GM19455 (cell line): ENCODE measurements at regions not wholly inside any gene's neighbourhood (a gene's known extent, or its start where the extent isn't known, plus 50 kb on each side); places are given as distances from the start of the nearest gene placed in this dataset.

ENCODE experiments used
- ATAC-seq: cut with Tn5 transposase; IDR thresholded peaks from one replicate; pipeline ENCODE4 v1.9.1; 2021; ENCODE audit not compliant: unreplicated experiment

- no peak for ATAC-seq
Measured at GRCh38 chr1:239268007-239268406, 118.4 kb upstream of the CHRM3 start.

DNA sequence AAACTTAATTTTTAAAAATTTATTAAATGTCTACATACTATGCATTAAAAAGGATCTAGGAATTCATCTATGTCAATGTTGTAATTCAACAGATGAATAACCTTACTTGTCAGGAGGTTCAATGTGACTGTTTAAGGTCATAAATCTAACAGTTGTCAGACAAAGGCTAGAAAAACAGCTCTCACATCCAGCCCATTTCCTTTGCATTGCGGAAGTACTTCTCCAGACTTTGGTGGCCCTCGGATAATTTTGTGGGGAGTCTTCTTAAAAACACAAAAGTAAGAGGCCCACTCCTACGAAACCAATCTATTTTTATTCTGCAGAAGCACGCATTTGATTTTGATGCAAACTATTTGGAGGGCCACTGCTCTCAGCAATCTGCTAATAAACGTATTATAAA is 122.6 kb upstream of the CHRM3 start:
- no peak for ATAC-seq

DNA sequence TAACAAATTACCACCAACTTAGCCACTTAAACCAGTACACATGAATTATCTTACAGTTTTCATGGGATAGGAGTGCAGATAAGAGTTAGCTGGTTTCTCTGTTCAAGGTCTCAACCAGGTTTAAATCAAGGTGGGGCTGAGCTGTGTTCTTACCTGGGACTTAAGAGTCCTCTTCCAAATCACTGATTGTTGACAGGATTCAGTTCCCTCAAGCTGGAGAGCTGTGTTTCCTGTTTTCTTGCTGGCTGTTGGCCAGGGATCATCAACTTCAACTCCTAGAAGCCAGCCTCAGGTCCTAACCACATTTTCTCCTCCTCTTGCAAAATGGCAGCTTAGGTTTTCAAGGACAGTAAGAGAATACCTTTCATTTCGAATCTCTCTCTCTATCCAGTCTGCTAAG is 123.8 kb upstream of the CHRM3 start:
- no peak for ATAC-seq

GRCh38 chr1:239261521-239261920 is 124.8 kb upstream of the CHRM3 start:
- ATAC-seq = no peak

DNA sequence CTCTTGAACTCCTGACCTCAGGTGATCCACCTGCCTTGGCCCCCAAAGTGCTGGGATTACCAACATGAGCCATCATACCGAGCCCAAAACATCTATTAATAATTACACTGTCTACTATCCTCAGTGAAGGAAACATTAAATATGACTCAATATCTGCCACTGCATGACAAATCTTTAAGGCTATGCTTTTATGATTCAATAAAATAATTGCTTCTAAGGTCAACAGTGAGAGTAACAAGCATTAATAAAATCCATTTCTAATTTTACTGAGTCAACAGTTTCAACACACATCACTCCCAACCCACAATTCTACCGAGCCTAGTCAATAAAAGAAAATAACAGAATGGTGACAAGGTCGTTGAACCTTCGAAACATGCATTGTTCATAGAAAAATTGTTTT is 125.5 kb upstream of the CHRM3 start:
- no peak for ATAC-seq

DNA sequence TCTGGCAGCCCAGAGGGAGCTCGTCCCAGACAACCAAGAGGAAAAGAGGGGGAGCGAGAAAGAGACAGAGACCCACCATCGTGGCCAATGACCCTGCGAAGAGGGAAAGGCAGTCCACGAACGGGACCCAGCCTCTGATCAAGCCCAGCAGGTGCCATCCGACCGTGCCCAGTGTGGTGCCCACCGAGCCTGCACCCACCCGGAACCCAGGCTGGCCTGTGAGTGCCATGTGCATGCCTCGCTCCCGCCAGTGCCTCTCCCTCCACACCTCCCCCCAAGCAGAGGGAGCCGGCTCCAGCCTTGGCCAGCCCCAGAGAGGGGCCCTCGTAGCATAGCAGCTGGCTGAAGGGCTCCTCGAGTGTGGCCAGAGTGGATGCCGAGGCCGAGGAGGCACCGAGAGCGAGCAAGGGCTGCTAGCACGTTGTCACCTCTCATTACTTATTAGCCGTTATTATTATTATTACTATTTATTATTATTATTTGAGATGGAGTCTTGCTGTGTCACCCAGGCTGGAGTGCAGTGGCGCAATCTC is 130.7 kb upstream of the CHRM3 start:
- ATAC-seq = no peak

- no peak for ATAC-seq
Measured at GRCh38 chr1:239254999-239255398, 131.4 kb upstream of the CHRM3 start.

- ATAC-seq = no peak
Measured at GRCh38 chr1:239253032-239253431, 133.3 kb upstream of the CHRM3 start.

- no peak for ATAC-seq
Measured at GRCh38 chr1:239250353-239251035, 135.9 kb upstream of the CHRM3 start.

DNA sequence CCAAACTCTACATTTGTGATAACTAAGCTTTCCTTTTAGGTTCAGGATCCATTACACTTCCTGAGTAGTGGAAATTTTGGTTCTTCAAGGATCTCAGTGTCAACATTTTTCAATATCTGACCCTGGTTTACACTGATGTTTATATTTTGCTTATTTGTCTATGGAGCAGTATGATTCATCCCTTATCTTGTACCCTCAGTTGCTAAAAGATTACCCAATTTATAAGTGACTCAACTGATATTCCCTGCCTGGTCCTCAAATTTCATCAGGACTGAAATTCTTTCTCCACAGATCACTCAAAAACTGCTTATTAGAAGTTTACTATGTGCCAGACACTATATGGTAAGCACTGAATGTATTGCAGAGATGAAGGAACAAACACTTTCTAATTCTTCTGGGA is 139.1 kb upstream of the CHRM3 start:
- ATAC-seq = no peak

DNA sequence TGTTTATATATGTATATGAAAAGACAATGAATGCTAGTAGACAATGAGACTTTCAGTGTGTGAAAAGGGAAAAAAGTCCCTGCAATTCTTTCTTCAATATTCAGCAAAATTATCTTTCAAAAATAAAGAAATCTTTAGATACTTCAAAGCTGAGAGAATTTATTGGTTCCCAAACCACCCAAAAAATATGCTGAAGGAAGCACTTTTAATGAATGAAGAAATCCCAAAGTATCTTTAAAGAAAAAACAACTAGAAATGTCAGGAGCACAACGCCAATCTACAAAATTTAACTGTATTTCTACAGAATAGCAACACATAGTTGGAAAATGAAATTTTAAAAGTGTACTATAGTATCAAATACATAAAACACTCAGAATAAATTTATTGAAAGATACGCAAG is 142.3 kb upstream of the CHRM3 start:
- ATAC-seq = no peak

GRCh38 chr1:239243006-239243405 is 143.4 kb upstream of the CHRM3 start:
- no peak for ATAC-seq

DNA sequence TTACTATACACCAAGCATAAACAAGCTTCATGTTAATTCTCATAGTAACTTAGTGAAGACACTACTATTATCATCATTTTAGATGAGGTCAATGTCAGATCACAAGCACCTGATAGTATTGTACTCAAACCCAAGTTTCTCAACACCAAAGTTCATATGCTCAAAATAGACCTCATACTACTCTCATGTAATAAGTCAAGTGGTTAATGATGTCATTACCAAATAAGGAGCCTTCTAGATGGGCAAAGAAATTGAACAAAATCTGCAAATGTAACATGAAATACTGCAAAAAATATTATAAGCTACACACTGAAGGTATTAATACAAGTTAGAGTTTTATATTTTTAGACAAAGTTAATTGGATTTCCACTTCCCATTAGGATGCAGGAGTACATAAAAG is 144.0 kb upstream of the CHRM3 start:
- no peak for ATAC-seq

DNA sequence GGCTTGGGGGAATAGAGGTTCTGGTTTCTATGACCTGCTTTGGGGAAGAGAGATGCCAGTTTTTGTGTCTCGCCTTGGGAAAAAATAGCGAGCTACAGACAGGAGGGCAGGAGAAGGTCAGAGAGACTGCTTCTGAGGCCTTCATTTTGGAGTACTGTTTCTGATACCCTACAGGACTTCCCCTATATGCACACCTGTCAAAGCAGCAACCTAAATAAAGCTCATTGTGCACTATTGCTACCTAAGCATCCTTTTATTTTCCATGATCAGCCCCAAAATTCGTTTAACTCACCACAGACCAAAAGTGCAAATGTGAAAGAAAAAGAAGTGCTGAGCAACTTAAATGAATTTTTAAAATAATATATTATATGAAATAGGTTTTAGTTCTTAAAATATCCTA is 145.6 kb upstream of the CHRM3 start:
- ATAC-seq = no peak

GRCh38 chr1:239239529-239239928 is 146.8 kb upstream of the CHRM3 start:
- no peak for ATAC-seq

DNA sequence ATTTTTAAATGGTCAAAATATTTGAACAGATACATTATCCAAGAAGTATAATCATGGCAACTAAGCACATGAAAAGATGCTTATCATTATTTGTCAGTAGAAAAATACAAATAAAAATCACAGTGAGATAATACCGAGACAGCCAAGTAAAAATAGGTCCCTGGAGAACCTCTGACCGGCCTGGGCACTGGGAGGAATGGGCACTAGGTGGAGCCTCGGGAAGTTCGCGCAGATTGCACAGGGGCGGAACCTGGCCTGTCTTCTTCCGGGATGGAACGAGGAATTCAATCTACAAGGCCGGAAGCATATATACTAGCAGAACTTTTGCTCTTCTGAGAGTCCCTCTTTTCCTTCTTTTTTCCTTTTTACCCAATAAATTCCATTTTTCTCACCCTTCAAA is 148.5 kb upstream of the CHRM3 start:
- ATAC-seq = no peak

GRCh38 chr1:239233626-239234025 is 152.7 kb upstream of the CHRM3 start:
- ATAC-seq = no peak

DNA sequence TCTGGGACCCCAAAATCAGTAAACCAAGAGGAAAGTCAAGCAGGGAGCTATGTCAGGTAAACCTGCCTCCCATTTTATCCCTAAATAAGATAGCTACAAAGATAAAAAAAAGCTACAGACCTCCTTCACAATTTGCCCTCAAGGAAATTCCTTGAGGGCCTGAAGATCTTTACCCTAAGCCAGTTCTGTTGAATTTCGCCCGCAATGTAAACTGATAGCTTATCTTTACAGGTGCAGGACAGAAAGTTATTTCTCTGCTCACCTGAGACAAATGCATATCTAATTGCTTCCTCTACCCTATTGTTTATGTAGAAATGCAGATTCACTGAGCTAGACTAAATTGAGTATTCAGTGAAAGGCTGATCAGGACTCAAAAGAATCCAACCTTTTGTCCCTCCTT is 153.4 kb upstream of the CHRM3 start:
- no peak for ATAC-seq

GRCh38 chr1:239228451-239228850 is 157.9 kb upstream of the CHRM3 start:
- no peak for ATAC-seq

DNA sequence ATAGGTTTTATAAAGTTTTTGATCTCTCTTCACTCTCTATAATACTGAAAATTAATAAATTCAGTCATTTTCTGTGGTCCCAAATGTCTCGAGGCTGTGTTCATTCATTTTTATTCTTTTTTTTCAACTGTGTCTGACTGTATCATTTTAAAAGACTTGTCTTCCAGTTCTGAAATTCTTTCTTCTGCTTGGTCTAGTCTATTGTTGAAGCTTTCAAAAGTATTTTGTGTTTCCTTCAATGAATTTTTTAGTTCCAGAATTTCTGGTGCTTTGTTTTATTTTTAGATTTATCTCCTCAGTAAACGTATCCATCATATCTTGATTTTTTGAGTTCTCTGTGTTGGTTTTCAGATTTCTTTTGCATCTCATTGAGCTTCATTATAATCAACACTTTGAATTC is 161.0 kb upstream of the CHRM3 start:
- ATAC-seq = no peak

DNA sequence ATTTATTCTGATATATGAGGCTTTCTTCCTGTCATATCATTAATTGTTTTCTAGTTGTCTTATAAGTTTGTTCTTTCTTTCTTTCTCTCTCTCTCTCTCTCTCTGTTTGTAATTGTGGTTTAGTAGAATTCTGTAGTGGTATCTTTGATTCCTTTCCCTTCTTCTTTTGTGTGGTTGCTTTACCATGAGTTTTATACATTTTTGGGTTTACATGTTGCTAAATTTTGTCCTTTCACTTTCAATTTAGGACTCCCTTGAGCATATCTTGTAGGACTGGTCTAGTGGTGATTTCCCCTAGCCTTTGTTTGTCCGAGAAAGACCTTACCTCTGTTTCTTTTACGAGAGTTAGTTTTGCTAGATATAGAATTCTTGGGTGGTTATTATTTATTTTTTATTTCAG is 162.3 kb upstream of the CHRM3 start:
- no peak for ATAC-seq

DNA sequence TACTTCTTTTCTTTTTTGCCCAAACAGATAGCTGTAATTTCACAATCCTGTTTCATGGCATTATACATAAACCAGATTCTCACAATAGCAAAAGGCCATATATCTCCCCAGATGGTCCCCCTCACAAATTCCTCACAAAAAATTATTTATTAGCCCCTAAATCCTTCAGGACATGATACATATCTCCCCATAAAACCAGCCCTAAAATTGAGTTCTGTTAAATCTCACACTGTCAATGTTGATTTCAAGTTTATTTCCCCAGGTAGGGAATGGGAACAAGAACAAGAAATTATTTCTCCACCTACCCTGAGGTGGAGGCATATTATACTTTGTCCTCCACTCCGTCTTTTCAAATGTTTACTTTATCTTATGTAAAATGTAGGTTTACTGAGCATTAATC is 163.4 kb upstream of the CHRM3 start:
- no peak for ATAC-seq

DNA sequence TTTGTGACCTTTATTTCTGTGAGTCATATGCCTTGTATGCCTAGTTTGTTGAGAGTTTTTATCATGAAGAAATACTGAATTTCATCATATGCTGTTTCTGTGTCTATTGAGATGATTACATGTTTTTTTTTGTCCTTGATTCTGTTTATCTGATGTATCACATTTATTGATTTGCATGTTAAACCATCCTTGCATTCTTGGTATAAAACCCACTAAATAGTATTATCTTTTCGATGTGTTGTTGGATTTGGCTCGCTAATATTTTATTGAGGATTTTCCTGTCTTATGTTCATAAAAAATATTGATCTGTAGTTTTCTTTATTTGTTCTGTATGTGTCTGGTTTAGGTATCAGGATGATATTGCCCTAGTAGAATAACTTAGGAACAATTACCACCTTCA is 164.7 kb upstream of the CHRM3 start:
- no peak for ATAC-seq
